CD4-positive, alpha-beta memory T cell (primary cell): ENCODE measurements at regions not wholly inside any gene's neighbourhood (a gene's known extent, or its start where the extent isn't known, plus 50 kb on each side); places are given as distances from the start of the nearest gene placed in this dataset.
"Not testable (repeated sequence)": the region's sequence is repeated elsewhere in the genome, so short reads cannot be mapped to it uniquely, and the experiment has no call there.

Source experiments
- CTCF ChIA-PET: fragments of 350-600 bp; sonication (Branson Sonifier 250); formaldehyde crosslinking; loops from one replicate; lab custom pipeline; 2021; ENCODE audit warnings: inconsistent platforms; ENCODE audit not compliant: partially characterized antibody; lab: Charles Lee
- POLR2A ChIA-PET: fragments of 350-600 bp; sonication (Branson Sonifier 250); formaldehyde crosslinking; loops from one replicate; lab custom pipeline; 2021; ENCODE audit not compliant: partially characterized antibody; lab: Charles Lee
- DNase-seq, 5 donors: peaks; one replicate each; pipeline versions ENCODE4 v3.0.0 to v3.0.0-alpha.2; 2020 to 2022; ENCODE audit warnings: mixed read lengths in 1 of 5
- H3K27ac ChIP-seq: one replicate; pipeline ENCODE4 v1.7.0; 2013; ENCODE audit warnings: low read depth, low read length
- H3K27me3 ChIP-seq: 2 replicates; pipeline ENCODE4 v1.7.0; 2013; ENCODE audit warnings: mild to moderate bottlenecking, low read length, moderate library complexity; ENCODE audit not compliant: insufficient read depth
- H3K36me3 ChIP-seq: 2 replicates; pipeline ENCODE4 v1.7.0; 2013; ENCODE audit warnings: mild to moderate bottlenecking, low read length, moderate library complexity; ENCODE audit not compliant: insufficient read depth
- H3K4me1 ChIP-seq: 2 replicates; pipeline ENCODE4 v1.7.0; 2013; ENCODE audit warnings: mild to moderate bottlenecking, low read length, moderate library complexity; ENCODE audit not compliant: insufficient read depth
- H3K4me3 ChIP-seq, 2 donors: one replicate each; pipeline ENCODE4 v1.7.0; 2013; ENCODE audit warnings: low read length in 2 of 2, mild to moderate bottlenecking in 1 of 2
- H3K9me3 ChIP-seq, 2 donors: one replicate each; pipeline ENCODE4 v1.7.0; 2013; ENCODE audit warnings: low read length in 2 of 2, control low read depth in 1 of 2; ENCODE audit not compliant: control insufficient read depth in 1 of 2
- H3K27ac Mint-ChIP-seq, 7 donors: one replicate each; pipeline ENCODE4 v1.8.0; 2020 to 2021; ENCODE audit warnings: mixed read lengths in 7 of 7, mild to moderate bottlenecking in 6 of 7, inconsistent platforms in 3 of 7, moderate library complexity in 3 of 7
- H3K27me3 Mint-ChIP-seq, 2 donors: one replicate each; pipeline ENCODE4 v1.8.0; 2020 to 2021; ENCODE audit warnings: mixed read lengths in 2 of 2
- H3K36me3 Mint-ChIP-seq, 2 donors: one replicate each; pipeline ENCODE4 v1.8.0; 2020 to 2021; ENCODE audit warnings: mixed read lengths in 2 of 2, inconsistent platforms in 1 of 2, mild to moderate bottlenecking in 1 of 2
- H3K4me1 Mint-ChIP-seq, 4 donors: one replicate each; pipeline ENCODE4 v1.8.0; 2020 to 2021; ENCODE audit warnings: mixed read lengths in 4 of 4, mild to moderate bottlenecking in 1 of 4
- H3K4me3 Mint-ChIP-seq, 8 donors: one replicate each; pipeline ENCODE4 v1.8.0; 2020 to 2021; ENCODE audit warnings: mixed read lengths in 8 of 8, mild to moderate bottlenecking in 7 of 8, moderate library complexity in 6 of 8, inconsistent platforms in 3 of 8
- H3K9me3 Mint-ChIP-seq, 8 donors: one replicate each; pipeline ENCODE4 v1.8.0; 2020 to 2021; ENCODE audit warnings: mixed read lengths in 8 of 8, mild to moderate bottlenecking in 5 of 8, inconsistent platforms in 3 of 8, moderate library complexity in 1 of 8
- intact Hi-C: fragments of 100-400 bp; cut with micrococcal nuclease; formaldehyde crosslinking; loops from one replicate; pipeline ENCODE4 v1.15.1; 2023

GRCh38 chr6:27728442-27728841 lies 183.8 kb downstream of the OR2B2 start:
- intact Hi-C loops = no loop called here
- Histone ChIP-seq H3K4me1 (no peaks in the 10 kb centered on the region), H3K9me3 (no peaks in the 10 kb centered on the region), H3K27ac (no peak overlapping the region), H3K36me3 (no peaks in the 10 kb centered on the region), H3K27me3 (no peaks in the 10 kb centered on the region), H3K4me3 (no peak overlapping the region)
- H3K9me3 Mint-ChIP-seq = peaks cover 0 to 2% (median 0%) of the 10 kb centered on the region in 8 donors
- peaks cover 20 to 27% of the 10 kb centered on the region in 2 donors for H3K27me3 Mint-ChIP-seq
- H3K27ac Mint-ChIP-seq = no peak overlapping the region
- ChIA-PET POLR2A (interaction anchor here (0.6 kb wide), 1 partner anchor 162 kb away, joined by 4 read pairs; a partner anchor contains a TSS), CTCF (interaction anchor here (0.9 kb wide), 1 partner anchor 24 kb away, joined by 3 read pairs; no protein-coding TSS in a partner anchor)
- DNase-seq = no peak
- H3K4me1 Mint-ChIP-seq = no peaks in the 10 kb centered on the region
- H3K4me3 Mint-ChIP-seq = no peak overlapping the region
- H3K36me3 Mint-ChIP-seq = no peaks in the 10 kb centered on the region

GRCh38 chr6:27726619-27727023 lies 185.6 kb downstream of the OR2B2 start:
- H3K27ac Mint-ChIP-seq = no peak overlapping the region
- Histone ChIP-seq H3K27me3 (peaks cover 4% of the 10 kb centered on the region), H3K9me3 (no peaks in the 10 kb centered on the region), H3K27ac (no peak overlapping the region), H3K36me3 (no peaks in the 10 kb centered on the region), H3K4me1 (no peaks in the 10 kb centered on the region), H3K4me3 (no peak overlapping the region)
- no peak for DNase-seq
- no peak overlapping the region for H3K4me3 Mint-ChIP-seq
- H3K36me3 Mint-ChIP-seq = no peaks in the 10 kb centered on the region
- CTCF ChIA-PET = no interaction called here
- H3K4me1 Mint-ChIP-seq = peaks cover 0 to 2% (median 0%) of the 10 kb centered on the region in 4 donors
- peaks cover 27 to 29% of the 10 kb centered on the region in 2 donors for H3K27me3 Mint-ChIP-seq
- POLR2A ChIA-PET = interaction anchor here (1.0 kb wide), 1 partner anchor 11 kb away, joined by 4 read pairs; no protein-coding TSS in a partner anchor
- H3K9me3 Mint-ChIP-seq = peaks cover 0 to 2% (median 0%) of the 10 kb centered on the region in 8 donors
- intact Hi-C loops = no loop called here

GRCh38 chr6:27720607-27721580 lies 191.3 kb downstream of the OR2B2 start:
- ChIA-PET POLR2A (no interaction called here), CTCF (no interaction called here)
- intact Hi-C loops = no loop called here
- Histone ChIP-seq H3K36me3 (no peaks in the 10 kb centered on the region), H3K27me3 (peaks cover 4% of the 10 kb centered on the region), H3K27ac (no peak overlapping the region), H3K4me3 (no peak overlapping the region), H3K9me3 (no peaks in the 10 kb centered on the region), H3K4me1 (no peaks in the 10 kb centered on the region)
- Mint-ChIP-seq H3K9me3 (no peaks in the 10 kb centered on the region), H3K27me3 (peaks cover 30% of the 10 kb centered on the region in 2 donors), H3K4me3 (peak overlapping the region in 5 of 8 donors; percentile 7 to 62 (median 25)), H3K36me3 (no peaks in the 10 kb centered on the region), H3K27ac (no peak overlapping the region), H3K4me1 (peaks cover 1 to 19% (median 6%) of the 10 kb centered on the region in 4 donors)
- DNase-seq = no peak

- H3K27ac Mint-ChIP-seq, H3K27ac ChIP-seq, H3K36me3 ChIP-seq, H3K4me3 Mint-ChIP-seq, intact Hi-C loops, H3K27me3 ChIP-seq, DNase-seq, H3K4me3 ChIP-seq, CTCF ChIA-PET, H3K9me3 ChIP-seq, POLR2A ChIA-PET, H3K4me1 ChIP-seq, H3K36me3 Mint-ChIP-seq, H3K9me3 Mint-ChIP-seq: not testable (repeated sequence)
- peaks cover 26 to 30% of the 10 kb centered on the region in 2 donors for H3K27me3 Mint-ChIP-seq
- peaks cover 1 to 19% (median 6%) of the 10 kb centered on the region in 4 donors for H3K4me1 Mint-ChIP-seq
Observed at GRCh38 chr6:27719039-27719438, 193.2 kb downstream of the OR2B2 start.

GRCh38 chr6:27706431-27706830 lies 205.8 kb downstream of the OR2B2 start:
- no peaks in the 10 kb centered on the region for H3K27me3 Mint-ChIP-seq
- intact Hi-C loops = no loop called here
- Histone ChIP-seq H3K27ac (no peak overlapping the region), H3K4me1 (no peaks in the 10 kb centered on the region), H3K27me3 (no peaks in the 10 kb centered on the region), H3K9me3 (no peaks in the 10 kb centered on the region), H3K4me3 (no peak overlapping the region), H3K36me3 (peaks cover 12% of the 10 kb centered on the region)
- no peak overlapping the region for H3K4me3 Mint-ChIP-seq
- H3K27ac Mint-ChIP-seq = no peak overlapping the region
- no peaks in the 10 kb centered on the region for H3K4me1 Mint-ChIP-seq
- no peak for DNase-seq
- CTCF ChIA-PET = no interaction called here
- H3K36me3 Mint-ChIP-seq = peaks cover 47 to 53% of the 10 kb centered on the region in 2 donors
- H3K9me3 Mint-ChIP-seq = no peaks in the 10 kb centered on the region
- POLR2A ChIA-PET = no interaction called here

GRCh38 chr6:27700337-27700736 lies 211.9 kb downstream of the OR2B2 start:
- intact Hi-C loops = no loop called here
- no peaks in the 10 kb centered on the region for H3K9me3 Mint-ChIP-seq
- ChIA-PET CTCF (interaction anchor here (0.6 kb wide), 2 partner anchors 13 to 72 kb away, joined by 3 read pairs; no protein-coding TSS in a partner anchor), POLR2A (no interaction called here)
- no peak overlapping the region for H3K4me3 Mint-ChIP-seq
- H3K36me3 Mint-ChIP-seq = peaks cover 28 to 39% of the 10 kb centered on the region in 2 donors
- no peak for DNase-seq
- H3K4me3 ChIP-seq = no peak overlapping the region
- H3K36me3 ChIP-seq = peaks cover 7% of the 10 kb centered on the region
- no peaks in the 10 kb centered on the region for H3K27me3 ChIP-seq
- no peak overlapping the region for H3K27ac ChIP-seq
- H3K4me1 ChIP-seq = peaks cover 2% of the 10 kb centered on the region
- H3K27me3 Mint-ChIP-seq = no peaks in the 10 kb centered on the region
- H3K27ac Mint-ChIP-seq = no peak overlapping the region
- no peaks in the 10 kb centered on the region for H3K9me3 ChIP-seq
- H3K4me1 Mint-ChIP-seq = peaks cover 6 to 21% (median 13%) of the 10 kb centered on the region in 4 donors

- peak overlapping the region; percentile 55 to 92 for H3K4me3 ChIP-seq
- CTCF ChIA-PET = interaction anchor here (2.1 kb wide), 1 partner anchor 58 kb away, joined by 5 read pairs; no protein-coding TSS in a partner anchor
- H3K4me1 ChIP-seq = peaks cover 16% of the 10 kb centered on the region
- Mint-ChIP-seq H3K4me3 (peak overlapping the region; percentile 91 to 99 (median 98)), H3K9me3 (peaks cover 0 to 3% (median 0%) of the 10 kb centered on the region in 8 donors), H3K27ac (peak overlapping the region; percentile 64 to 98 (median 86)), H3K36me3 (peaks cover 3 to 9% of the 10 kb centered on the region in 2 donors), H3K4me1 (peaks cover 18 to 26% (median 24%) of the 10 kb centered on the region in 4 donors), H3K27me3 (no peaks in the 10 kb centered on the region)
- DNase-seq = no peak
- no peaks in the 10 kb centered on the region for H3K36me3 ChIP-seq
- H3K27me3 ChIP-seq = no peaks in the 10 kb centered on the region
- no peaks in the 10 kb centered on the region for H3K9me3 ChIP-seq
- peak overlapping the region; percentile 56 for H3K27ac ChIP-seq
- POLR2A ChIA-PET = interaction anchor here (1.0 to 1.9 kb wide), 4 partner anchors 10 to 518 kb away, joined by 3 to 5 read pairs (median 4); no protein-coding TSS in a partner anchor
- intact Hi-C loops = no loop called here
Observed at GRCh38 chr6:27694547-27694874, 217.7 kb downstream of the OR2B2 start.
